Effector memory CD4-positive, alpha-beta T cell (primary cell): ENCODE measurements at regions not wholly inside any gene's neighbourhood (a gene's known extent, or its start where the extent isn't known, plus 50 kb on each side); places are given as distances from the start of the nearest gene placed in this dataset.

Source experiments
- DNase-seq, 3 donors: peaks; one replicate each; pipeline ENCODE4 v3.0.0-alpha.2; 2020
- H3K27ac ChIP-seq: 2 replicates; pipeline ENCODE4 v1.7.0; 2013; ENCODE audit warnings: mild to moderate bottlenecking, low read length, moderate library complexity; ENCODE audit not compliant: insufficient read depth, poor library complexity, severe bottlenecking
- H3K27me3 ChIP-seq: replicated peaks from 2 replicates; pipeline ENCODE4 v1.7.0; 2013; ENCODE audit warnings: mild to moderate bottlenecking, low read length; ENCODE audit not compliant: insufficient read depth, control insufficient read depth, poor library complexity, severe bottlenecking
- H3K36me3 ChIP-seq: 2 replicates; pipeline ENCODE4 v1.7.0; 2013; ENCODE audit warnings: mild to moderate bottlenecking, low read length, moderate library complexity; ENCODE audit not compliant: control insufficient read depth, insufficient read depth
- H3K4me1 ChIP-seq: 2 replicates; pipeline ENCODE4 v1.7.0; 2013; ENCODE audit warnings: low read length, mild to moderate bottlenecking; ENCODE audit not compliant: control insufficient read depth, insufficient read depth, poor library complexity, severe bottlenecking
- H3K4me3 ChIP-seq: 2 replicates; pipeline ENCODE4 v1.7.0; 2013; ENCODE audit warnings: low read length, low read depth, mild to moderate bottlenecking; ENCODE audit not compliant: insufficient read depth, poor library complexity, severe bottlenecking
- H3K9me3 ChIP-seq: 2 replicates; pipeline ENCODE4 v1.7.0; 2013; ENCODE audit warnings: mild to moderate bottlenecking, low read length, moderate library complexity; ENCODE audit not compliant: control insufficient read depth

GRCh38 chr18:22086973-22087372 is 82.4 kb upstream of the GATA6 start:
- DNase-seq, result no peak
- H3K27ac ChIP-seq, result no peak overlapping the region
- no peaks in the 10 kb centered on the region for H3K9me3 ChIP-seq
- H3K4me1 ChIP-seq, result no peaks in the 10 kb centered on the region
- H3K4me3 ChIP-seq, result no peak overlapping the region
- no peaks in the 10 kb centered on the region for H3K27me3 ChIP-seq
- no peaks in the 10 kb centered on the region for H3K36me3 ChIP-seq

GRCh38 chr18:22088029-22088428 is 81.4 kb upstream of the GATA6 start:
- Histone ChIP-seq H3K36me3 (no peaks in the 10 kb centered on the region), H3K4me1 (no peaks in the 10 kb centered on the region), H3K27ac (no peak overlapping the region), H3K9me3 (no peaks in the 10 kb centered on the region), H3K4me3 (no peak overlapping the region), H3K27me3 (no peaks in the 10 kb centered on the region)
- DNase-seq, result no peak

- Histone ChIP-seq H3K4me1 (no peaks in the 10 kb centered on the region), H3K9me3 (no peaks in the 10 kb centered on the region), H3K27ac (no peak overlapping the region), H3K4me3 (no peak overlapping the region), H3K36me3 (no peaks in the 10 kb centered on the region), H3K27me3 (no peaks in the 10 kb centered on the region)
- no peak for DNase-seq
These were observed 80.3 kb upstream of the GATA6 start for GRCh38 chr18:22088996-22089640.

GRCh38 chr18:22091341-22091740 is 78.0 kb upstream of the GATA6 start:
- Histone ChIP-seq H3K4me3 (no peak overlapping the region), H3K27ac (no peak overlapping the region), H3K4me1 (no peaks in the 10 kb centered on the region), H3K36me3 (no peaks in the 10 kb centered on the region), H3K9me3 (no peaks in the 10 kb centered on the region), H3K27me3 (no peaks in the 10 kb centered on the region)
- DNase-seq, result no peak

GRCh38 chr18:22093731-22094357 is 75.5 kb upstream of the GATA6 start:
- H3K9me3 ChIP-seq, result no peaks in the 10 kb centered on the region
- no peaks in the 10 kb centered on the region for H3K4me1 ChIP-seq
- no peaks in the 10 kb centered on the region for H3K36me3 ChIP-seq
- H3K4me3 ChIP-seq, result no peak overlapping the region
- no peak overlapping the region for H3K27ac ChIP-seq
- DNase-seq, result no peak
- no peaks in the 10 kb centered on the region for H3K27me3 ChIP-seq

- H3K27ac ChIP-seq, result no peak overlapping the region
- no peak for DNase-seq
- no peaks in the 10 kb centered on the region for H3K4me1 ChIP-seq
- H3K9me3 ChIP-seq, result no peaks in the 10 kb centered on the region
- no peak overlapping the region for H3K4me3 ChIP-seq
- no peaks in the 10 kb centered on the region for H3K27me3 ChIP-seq
- H3K36me3 ChIP-seq, result no peaks in the 10 kb centered on the region
These were observed 75.0 kb upstream of the GATA6 start for GRCh38 chr18:22094358-22094734.

GRCh38 chr18:22098563-22098989 is 70.8 kb upstream of the GATA6 start:
- H3K4me3 ChIP-seq, result no peak overlapping the region
- no peaks in the 10 kb centered on the region for H3K36me3 ChIP-seq
- no peaks in the 10 kb centered on the region for H3K9me3 ChIP-seq
- DNase-seq, result no peak
- H3K4me1 ChIP-seq, result no peaks in the 10 kb centered on the region
- no peaks in the 10 kb centered on the region for H3K27me3 ChIP-seq
- H3K27ac ChIP-seq, result no peak overlapping the region

- no peaks in the 10 kb centered on the region for H3K4me1 ChIP-seq
- no peaks in the 10 kb centered on the region for H3K9me3 ChIP-seq
- no peaks in the 10 kb centered on the region for H3K27me3 ChIP-seq
- H3K4me3 ChIP-seq, result no peak overlapping the region
- DNase-seq, result no peak
- H3K36me3 ChIP-seq, result no peaks in the 10 kb centered on the region
- no peak overlapping the region for H3K27ac ChIP-seq
These were observed 69.5 kb upstream of the GATA6 start for GRCh38 chr18:22099925-22100324.

- no peak for DNase-seq
- H3K4me1 ChIP-seq, result no peaks in the 10 kb centered on the region
- no peak overlapping the region for H3K27ac ChIP-seq
- no peaks in the 10 kb centered on the region for H3K9me3 ChIP-seq
- H3K4me3 ChIP-seq, result no peak overlapping the region
- no peaks in the 10 kb centered on the region for H3K27me3 ChIP-seq
- H3K36me3 ChIP-seq, result no peaks in the 10 kb centered on the region
These were observed 67.7 kb upstream of the GATA6 start for GRCh38 chr18:22101731-22102130.

GRCh38 chr18:22102953-22103646 is 66.3 kb upstream of the GATA6 start:
- Histone ChIP-seq H3K27ac (no peak overlapping the region), H3K36me3 (no peaks in the 10 kb centered on the region), H3K4me1 (no peaks in the 10 kb centered on the region), H3K27me3 (no peaks in the 10 kb centered on the region), H3K4me3 (no peak overlapping the region), H3K9me3 (no peaks in the 10 kb centered on the region)
- no peak for DNase-seq
